ENCODE measurements at regions not wholly inside any gene's neighbourhood (a gene's known extent, or its start where the extent isn't known, plus 50 kb on each side); places are given as distances from the start of the nearest gene placed in this dataset.
A peak's percentile ranks its signal among the peaks of the same experiment; 100 is the strongest.

- Histone ChIP-seq H3K36me3 (replicated peaks; ENCODE audit: insufficient read depth, low read length) (no peaks in the 10 kb centered on the region), H3K4me1 (ENCODE audit: low read length) (no peaks in the 10 kb centered on the region), H3K9me3 (replicated peaks; ENCODE audit: insufficient read depth, low read length) (no peaks in the 10 kb centered on the region), H3K4me3 (ENCODE audit: low read length) (no peak overlapping the region), H3K9me2 (replicated peaks; ENCODE audit: insufficient read depth, low read length) (no peaks in the 10 kb centered on the region), H3K4me2 (ENCODE audit: low read depth, low read length) (no peak overlapping the region), H2AFZ (ENCODE audit: low read length) (no peak overlapping the region), H3F3A (ENCODE audit: insufficient read depth, low read length) (no peaks in the 10 kb centered on the region), H4K20me1 (ENCODE audit: insufficient read depth, low read length) (no peaks in the 10 kb centered on the region), H3K9ac (ENCODE audit: low read length) (no peak overlapping the region), H3K27ac (ENCODE audit: low read length) (no peak overlapping the region), H3K79me2 (ENCODE audit: low read length) (no peaks in the 10 kb centered on the region), H3K27me3 (replicated peaks; ENCODE audit: insufficient read depth, low read length) (no peaks in the 10 kb centered on the region)
- TF ChIP-seq EZH2 (optimal IDR thresholded peaks at IDR 0.05; ENCODE audit: low read depth, low read length) = no peak
- no peak for DNase-seq
Observed at GRCh38 chr7:114862406-114862805, 59.5 kb upstream of the MDFIC start.

- no peaks in the 10 kb centered on the region for H4K20me1 ChIP-seq (ENCODE audit: insufficient read depth, low read length)
- no peak overlapping the region for H3K9ac ChIP-seq (ENCODE audit: low read length)
- no peaks in the 10 kb centered on the region for H3K79me2 ChIP-seq (ENCODE audit: low read length)
- H3K36me3 ChIP-seq (replicated peaks; ENCODE audit: insufficient read depth, low read length) = no peaks in the 10 kb centered on the region
- DNase-seq = no peak
- H3K27ac ChIP-seq (ENCODE audit: low read length) = no peak overlapping the region
- TF ChIP-seq EZH2phosphoT487 (IDR thresholded peaks at IDR 0.05; ENCODE audit: low read length) (no peak), CTCF (IDR thresholded peaks at IDR 0.05; ENCODE audit: low read length) (no peak), EZH2 (optimal IDR thresholded peaks at IDR 0.05; ENCODE audit: low read depth, low read length) (no peak)
- no peaks in the 10 kb centered on the region for H3F3A ChIP-seq (ENCODE audit: insufficient read depth, low read length)
- no peaks in the 10 kb centered on the region for H3K4me1 ChIP-seq (ENCODE audit: low read length)
- H3K27me3 ChIP-seq (replicated peaks; ENCODE audit: insufficient read depth, low read length) = no peaks in the 10 kb centered on the region
- no peak overlapping the region for H3K4me2 ChIP-seq (ENCODE audit: low read depth, low read length)
- H2AFZ ChIP-seq (ENCODE audit: low read length) = no peak overlapping the region
- no peak overlapping the region for H3K4me3 ChIP-seq (ENCODE audit: low read length)
- H3K9me3 ChIP-seq (replicated peaks; ENCODE audit: insufficient read depth, low read length) = no peaks in the 10 kb centered on the region
- no peaks in the 10 kb centered on the region for H3K9me2 ChIP-seq (replicated peaks; ENCODE audit: insufficient read depth, low read length)
Observed at GRCh38 chr7:114864278-114864677, 57.6 kb upstream of the MDFIC start.

GRCh38 chr7:114865564-114865963, 56.3 kb upstream of the MDFIC start:
- Histone ChIP-seq H3K36me3 (replicated peaks; ENCODE audit: insufficient read depth, low read length) (no peaks in the 10 kb centered on the region), H3K27ac (ENCODE audit: low read length) (no peak overlapping the region), H3K4me2 (ENCODE audit: low read depth, low read length) (no peak overlapping the region), H3K9me3 (replicated peaks; ENCODE audit: insufficient read depth, low read length) (no peaks in the 10 kb centered on the region), H3K27me3 (replicated peaks; ENCODE audit: insufficient read depth, low read length) (no peaks in the 10 kb centered on the region), H3K4me3 (ENCODE audit: low read length) (no peak overlapping the region), H3F3A (ENCODE audit: insufficient read depth, low read length) (no peaks in the 10 kb centered on the region), H3K9ac (ENCODE audit: low read length) (no peak overlapping the region), H3K4me1 (ENCODE audit: low read length) (no peaks in the 10 kb centered on the region), H3K9me2 (replicated peaks; ENCODE audit: insufficient read depth, low read length) (no peaks in the 10 kb centered on the region), H4K20me1 (ENCODE audit: insufficient read depth, low read length) (no peaks in the 10 kb centered on the region), H2AFZ (ENCODE audit: low read length) (no peak overlapping the region), H3K79me2 (ENCODE audit: low read length) (no peaks in the 10 kb centered on the region)
- DNase-seq = peak; percentile 73
- no peak for TF ChIP-seq EZH2 (optimal IDR thresholded peaks at IDR 0.05; ENCODE audit: low read depth, low read length)
- TF ChIP-seq CTCF (IDR thresholded peaks at IDR 0.05; ENCODE audit: low read length) = peak; percentile 97
